ENCODE measurements at regions not wholly inside any gene's neighbourhood (a gene's known extent, or its start where the extent isn't known, plus 50 kb on each side); places are given as distances from the start of the nearest gene placed in this dataset.
"Not testable (repeated sequence)": the region's sequence is repeated elsewhere in the genome, so short reads cannot be mapped to it uniquely, and the experiment has no call there.

- no peak overlapping the region for H3K4me3 ChIP-seq (ENCODE audit: low read depth, low read length)
- DNase-seq (ENCODE audit: low read depth), result no peak
These were observed 54.3 kb upstream of the LRCH1 start for GRCh38 chr13:46498650-46499049.

- no peak overlapping the region for H3K4me3 ChIP-seq (ENCODE audit: low read depth, low read length)
- no peak for DNase-seq (ENCODE audit: low read depth)
These were observed 56.9 kb upstream of the LRCH1 start for GRCh38 chr13:46496086-46496485.

- no peak for DNase-seq (ENCODE audit: low read depth)
- H3K4me3 ChIP-seq (ENCODE audit: low read depth, low read length), result no peak overlapping the region
These were observed 57.3 kb upstream of the LRCH1 start for GRCh38 chr13:46495651-46496050.

- DNase-seq (ENCODE audit: low read depth), result no peak
- H3K4me3 ChIP-seq (ENCODE audit: low read depth, low read length), result no peak overlapping the region
These were observed 57.9 kb upstream of the LRCH1 start for GRCh38 chr13:46495066-46495465.

- no peak overlapping the region for H3K4me3 ChIP-seq (ENCODE audit: low read depth, low read length)
- DNase-seq (ENCODE audit: low read depth), result no peak
These were observed 60.0 kb upstream of the LRCH1 start for GRCh38 chr13:46492946-46493345.

DNA sequence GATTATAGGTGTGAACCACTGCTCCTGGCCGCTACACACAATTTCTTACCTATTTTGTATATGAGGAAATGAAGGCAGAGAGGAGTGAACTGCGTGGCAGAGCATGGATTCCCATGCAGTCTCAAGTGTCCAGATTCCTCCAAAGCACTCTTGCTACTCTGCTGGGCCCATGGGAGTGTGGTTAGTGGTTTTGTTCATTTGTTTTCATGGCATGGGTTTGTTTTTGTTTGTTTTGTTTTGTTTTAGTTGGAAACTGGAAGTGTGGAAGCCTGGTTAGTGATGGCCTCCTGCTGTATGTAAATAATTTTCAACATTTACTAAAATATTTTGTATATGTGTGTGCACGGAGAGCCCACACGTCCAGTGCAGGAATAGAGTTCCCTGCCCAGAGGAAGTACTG is 61.3 kb upstream of the LRCH1 start:
- no peak overlapping the region for H3K4me3 ChIP-seq (ENCODE audit: low read depth, low read length)
- DNase-seq (ENCODE audit: low read depth), result no peak

DNA sequence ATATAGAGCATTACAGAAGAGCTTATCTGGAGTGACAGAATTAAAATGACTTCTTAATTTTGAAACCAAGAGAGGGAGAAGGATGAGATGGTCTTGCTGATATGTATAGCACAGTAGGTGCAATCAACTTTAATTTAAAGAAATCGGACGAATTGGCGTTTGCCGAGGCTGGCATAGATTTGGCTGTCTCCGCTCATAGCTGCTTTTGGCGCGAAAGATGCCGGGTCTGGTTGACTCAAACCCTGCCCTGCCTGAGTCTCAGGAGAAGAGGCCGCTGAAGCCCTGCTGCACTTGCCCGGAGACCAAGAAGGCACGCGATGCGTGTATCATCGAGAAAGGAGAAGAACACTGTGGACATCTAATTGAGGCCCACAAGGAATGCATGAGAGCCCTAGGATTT is 62.3 kb upstream of the LRCH1 start:
- DNase-seq (ENCODE audit: low read depth); H3K4me3 ChIP-seq (ENCODE audit: low read depth, low read length): not testable (repeated sequence)

DNA sequence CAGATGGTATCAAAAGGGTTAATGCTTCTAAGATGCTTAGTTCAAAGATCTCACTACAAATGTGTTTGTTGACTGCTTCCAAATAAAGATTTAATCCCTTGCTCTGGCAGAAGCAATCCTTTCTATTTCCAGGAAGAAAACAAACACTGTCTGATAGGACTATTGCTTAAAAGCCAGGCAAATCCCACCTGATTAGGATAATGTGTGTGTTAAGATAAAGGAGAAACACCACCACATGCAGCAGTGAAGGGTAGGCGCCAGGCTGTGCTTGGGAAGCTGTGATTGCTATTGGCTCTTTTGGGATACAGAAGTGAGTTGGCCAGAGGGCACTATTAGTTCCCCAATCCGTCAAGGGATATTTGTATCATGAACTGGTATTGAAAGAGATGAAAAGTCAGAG is 62.8 kb upstream of the LRCH1 start:
- no peak overlapping the region for H3K4me3 ChIP-seq (ENCODE audit: low read depth, low read length)

GRCh38 chr13:46489586-46490023 is 63.4 kb upstream of the LRCH1 start:
- no peak overlapping the region for H3K4me3 ChIP-seq (ENCODE audit: low read depth, low read length)
- DNase-seq (ENCODE audit: low read depth), result peak; percentile 84

More for the DNA sequence above, 62.8 kb upstream of the LRCH1 start:
- DNase-seq (ENCODE audit: low read depth), result no peak

DNA sequence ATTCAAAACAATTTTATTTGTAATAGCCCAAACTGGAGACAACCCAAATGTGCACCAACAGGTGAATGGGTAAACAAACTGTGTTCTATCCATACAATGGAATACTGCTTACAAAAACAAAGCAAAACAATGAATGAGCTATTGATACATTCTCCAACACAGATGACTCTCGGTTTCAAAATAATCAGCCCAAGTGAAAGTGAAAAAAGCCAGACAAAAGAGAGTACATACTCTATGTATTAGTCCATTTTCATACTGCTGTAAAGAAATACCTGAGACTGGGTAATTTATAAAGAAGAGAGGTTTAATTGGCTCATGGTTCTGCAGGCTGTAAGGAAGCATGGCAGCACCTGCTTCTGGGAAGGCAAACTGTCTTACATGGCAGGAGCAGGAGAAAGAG is 65.2 kb upstream of the LRCH1 start:
- no peak overlapping the region for H3K4me3 ChIP-seq (ENCODE audit: low read depth, low read length)

DNA sequence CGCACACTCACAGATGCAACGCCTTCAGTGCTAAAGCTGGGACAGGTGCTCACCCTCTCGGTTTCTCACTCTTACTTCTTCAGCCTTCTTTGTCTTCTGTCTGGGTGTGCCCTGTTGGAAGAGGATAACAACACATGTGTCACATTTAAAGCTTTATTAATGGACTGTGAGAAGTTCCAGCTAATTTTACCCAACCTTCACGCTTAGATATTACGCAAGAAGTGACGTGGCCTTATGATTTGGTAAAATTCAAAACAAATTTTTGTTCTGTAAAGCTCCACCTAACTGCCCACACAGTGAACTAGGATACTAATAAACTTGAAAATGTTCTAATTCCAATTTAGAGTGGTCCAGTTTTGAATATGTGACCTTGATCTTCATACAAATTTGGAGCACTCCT is 66.7 kb upstream of the LRCH1 start:
- no peak overlapping the region for H3K4me3 ChIP-seq (ENCODE audit: low read depth, low read length)
- DNase-seq (ENCODE audit: low read depth), result no peak

More for the DNA sequence above, 65.2 kb upstream of the LRCH1 start:
- no peak for DNase-seq (ENCODE audit: low read depth)

DNA sequence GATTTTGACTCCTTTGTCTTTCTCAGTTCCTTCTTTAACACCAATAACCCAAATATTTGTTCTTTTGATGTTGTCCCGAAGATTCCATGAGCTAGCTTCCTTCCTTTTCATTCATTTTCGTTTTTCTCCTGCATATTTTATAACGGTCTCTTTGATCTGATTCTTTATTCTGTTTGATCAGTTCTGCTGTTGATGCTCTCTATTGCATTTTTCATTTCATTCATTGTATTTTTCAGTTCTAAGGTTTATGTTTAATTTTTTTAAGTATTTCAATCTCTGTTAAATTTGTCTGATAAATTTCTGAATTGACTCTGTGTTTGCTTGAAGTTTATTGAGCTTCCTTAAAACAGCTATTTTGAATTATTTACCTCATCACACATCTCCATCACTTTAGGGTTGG is 68.4 kb upstream of the LRCH1 start:
- no peak for DNase-seq (ENCODE audit: low read depth)
- H3K4me3 ChIP-seq (ENCODE audit: low read depth, low read length), result no peak overlapping the region

GRCh38 chr13:46481166-46481565 is 71.8 kb upstream of the LRCH1 start:
- no peak for DNase-seq (ENCODE audit: low read depth)
- H3K4me3 ChIP-seq (ENCODE audit: low read depth, low read length), result no peak overlapping the region

GRCh38 chr13:46480131-46480530 is 72.8 kb upstream of the LRCH1 start:
- no peak overlapping the region for H3K4me3 ChIP-seq (ENCODE audit: low read depth, low read length)
- no peak for DNase-seq (ENCODE audit: low read depth)

- no peak for DNase-seq (ENCODE audit: low read depth)
- no peak overlapping the region for H3K4me3 ChIP-seq (ENCODE audit: low read depth, low read length)
These were observed 73.3 kb upstream of the LRCH1 start for GRCh38 chr13:46479691-46480090.

DNA sequence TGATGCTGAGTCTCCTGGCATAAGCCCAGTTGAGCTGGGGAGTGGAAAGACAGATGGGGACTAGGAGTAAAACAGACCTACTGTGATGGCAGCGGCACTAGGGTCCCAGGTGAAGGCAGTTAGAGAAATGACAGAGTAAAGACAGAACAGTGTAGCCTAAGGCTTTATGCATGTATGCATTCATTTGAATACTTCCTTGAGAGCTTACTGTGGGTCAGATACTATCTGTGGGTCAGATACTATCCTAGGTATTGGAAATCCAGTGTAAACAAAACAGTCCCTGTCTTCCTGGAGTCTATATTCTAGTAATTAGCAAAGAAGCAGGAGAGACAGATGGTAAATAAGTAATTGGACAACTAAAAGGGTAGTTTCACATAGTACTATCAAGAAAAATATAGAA is 73.7 kb upstream of the LRCH1 start:
- no peak for DNase-seq (ENCODE audit: low read depth)
- H3K4me3 ChIP-seq (ENCODE audit: low read depth, low read length), result no peak overlapping the region

GRCh38 chr13:46478651-46479050 is 74.3 kb upstream of the LRCH1 start:
- DNase-seq (ENCODE audit: low read depth), result no peak

GRCh38 chr13:46476174-46476573 is 76.8 kb upstream of the LRCH1 start:
- DNase-seq (ENCODE audit: low read depth), result no peak
- H3K4me3 ChIP-seq (ENCODE audit: low read depth, low read length), result no peak overlapping the region

More at GRCh38 chr13:46478651-46479050, 74.3 kb upstream of the LRCH1 start:
- H3K4me3 ChIP-seq (ENCODE audit: low read depth, low read length), result no peak overlapping the region

DNA sequence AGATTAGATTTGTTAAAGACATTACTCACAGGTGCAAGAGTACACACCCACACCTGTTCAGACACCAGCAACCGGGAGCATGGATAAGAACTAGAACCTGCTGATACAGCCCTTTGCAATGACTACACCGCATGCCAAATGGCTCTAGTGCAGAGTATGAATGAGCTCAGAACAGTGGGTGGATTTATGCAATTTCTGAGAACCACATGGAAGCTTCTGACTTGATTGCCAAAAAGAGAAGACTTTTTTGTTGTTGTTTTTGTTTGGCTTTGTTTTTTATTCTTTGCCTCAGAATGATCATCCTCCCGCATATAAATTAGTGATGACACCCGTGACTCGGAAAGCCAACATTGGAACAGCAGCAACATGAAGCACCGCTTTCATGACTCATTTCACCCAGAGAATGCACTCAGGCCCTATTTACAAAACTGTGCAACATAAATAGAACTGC is 77.4 kb upstream of the LRCH1 start:
- no peak overlapping the region for H3K4me3 ChIP-seq (ENCODE audit: low read depth, low read length)
- peak; percentile 24 for DNase-seq (ENCODE audit: low read depth)

DNA sequence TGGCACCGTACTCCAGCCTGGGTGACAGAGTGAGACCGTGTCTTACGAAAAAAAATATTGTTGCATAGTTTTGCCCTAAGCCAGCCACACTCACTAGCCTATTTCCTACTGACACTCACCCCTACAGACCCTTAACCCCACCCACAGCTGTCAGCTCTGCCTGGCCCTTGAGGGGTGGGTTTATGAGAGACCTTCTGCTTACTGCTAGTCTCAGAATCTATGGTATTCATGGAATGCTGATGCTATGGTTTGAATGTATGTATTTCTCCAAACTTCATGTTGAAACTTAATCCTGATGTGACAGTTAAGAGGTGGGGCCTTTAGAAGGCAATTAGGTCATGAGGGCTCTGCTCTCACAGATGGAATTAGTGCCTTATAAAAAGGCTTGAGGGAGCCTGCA is 79.2 kb upstream of the LRCH1 start:
- DNase-seq (ENCODE audit: low read depth), result no peak
- H3K4me3 ChIP-seq (ENCODE audit: low read depth, low read length), result no peak overlapping the region

DNA sequence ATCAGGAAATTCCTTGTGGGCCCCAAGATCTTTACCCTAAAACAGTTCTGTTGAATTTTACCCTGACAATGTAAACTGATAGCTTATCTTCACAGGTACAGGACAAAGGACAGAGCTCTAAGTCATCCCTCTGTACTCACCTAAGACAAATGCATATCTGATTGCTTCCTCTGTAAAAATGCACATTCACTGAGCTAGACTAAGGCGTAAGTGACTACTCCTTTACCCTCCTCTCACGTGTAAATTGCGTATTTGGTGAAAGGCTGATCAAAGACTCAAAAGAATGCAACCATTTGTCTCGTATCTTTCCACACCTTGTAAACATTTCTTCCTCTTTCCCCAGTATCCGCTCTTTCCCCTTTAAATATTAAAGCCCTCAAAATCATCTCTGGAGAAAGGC is 80.6 kb upstream of the LRCH1 start:
- DNase-seq (ENCODE audit: low read depth), result no peak
- no peak overlapping the region for H3K4me3 ChIP-seq (ENCODE audit: low read depth, low read length)

DNA sequence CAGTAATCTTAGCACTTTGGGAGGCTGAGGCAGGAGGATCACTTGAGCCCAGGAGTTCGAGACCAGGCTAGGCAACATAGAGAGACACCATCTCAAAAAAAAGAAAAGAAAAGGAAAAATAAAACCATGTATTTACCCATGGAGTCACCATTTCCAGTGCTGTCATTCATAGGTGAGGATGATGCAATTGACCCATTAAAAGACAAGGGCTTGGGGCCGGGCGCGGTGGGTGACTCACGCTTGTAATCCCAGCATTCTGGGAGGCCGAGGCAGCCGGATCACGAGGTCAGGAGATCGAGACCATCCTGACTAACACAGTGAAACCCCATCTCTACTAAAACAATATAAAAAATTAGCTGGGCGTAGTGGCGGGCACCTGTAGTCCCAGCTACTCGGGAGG is 82.6 kb upstream of the RUBCNL start:
- not testable (repeated sequence) for H3K4me3 ChIP-seq (ENCODE audit: low read depth, low read length); DNase-seq (ENCODE audit: low read depth)
